GM21825 (cell line): ENCODE measurements at regions not wholly inside any gene's neighbourhood (a gene's known extent, or its start where the extent isn't known, plus 50 kb on each side); places are given as distances from the start of the nearest gene placed in this dataset.

Source experiments
- ATAC-seq: cut with Tn5 transposase; IDR thresholded peaks from one replicate; pipeline ENCODE4 v1.9.1; 2021; ENCODE audit warnings: mild to moderate bottlenecking, moderate library complexity; ENCODE audit not compliant: unreplicated experiment

DNA sequence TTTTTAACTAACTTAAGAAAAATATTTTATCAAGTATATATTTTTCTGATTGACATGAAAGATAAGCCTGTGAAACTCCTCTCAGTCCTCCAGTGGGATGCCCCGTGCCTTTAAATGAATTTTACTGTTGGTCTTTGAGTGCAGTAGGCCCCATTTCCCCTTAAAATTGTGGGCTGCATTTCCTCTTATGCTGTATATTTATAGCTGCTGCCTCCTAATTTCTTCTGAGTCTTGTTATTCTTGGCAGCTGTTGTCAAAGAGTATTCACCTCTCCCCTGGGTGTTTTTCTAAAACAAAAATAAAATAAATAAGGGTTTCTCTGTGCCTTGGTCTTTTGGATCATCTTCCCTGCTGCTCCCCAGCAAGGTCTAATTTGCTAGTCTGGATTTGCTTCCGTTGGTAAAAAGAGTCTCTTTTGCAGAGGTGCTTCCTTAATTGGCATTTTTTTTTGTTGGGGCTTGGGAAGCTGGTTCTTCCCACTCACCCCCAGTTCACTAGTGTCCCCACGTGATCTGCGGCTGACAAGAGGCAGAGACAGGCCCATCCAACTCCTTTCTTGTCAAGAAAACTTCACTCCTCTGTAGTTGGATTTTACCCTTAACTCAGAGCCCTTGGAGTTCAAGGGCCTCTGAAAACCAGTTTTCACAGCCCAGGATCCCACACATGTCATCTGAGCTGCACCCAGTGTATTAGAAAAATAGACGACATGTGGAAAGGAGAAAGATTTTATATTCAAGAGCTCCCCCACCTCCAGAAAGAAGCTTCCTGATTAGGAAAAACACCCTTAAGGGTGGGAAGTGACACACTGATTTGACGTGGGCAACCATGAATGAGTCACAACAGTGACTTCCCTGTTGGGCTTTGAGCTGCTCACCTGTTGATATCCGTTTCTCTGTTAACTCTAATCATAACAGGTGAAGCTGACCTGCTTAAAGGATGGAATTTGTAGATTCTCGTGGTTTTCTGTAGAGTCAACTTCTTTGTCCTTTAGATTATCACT is 431.5 kb downstream of the DCDC2C start:
- ATAC-seq, result no peak

DNA sequence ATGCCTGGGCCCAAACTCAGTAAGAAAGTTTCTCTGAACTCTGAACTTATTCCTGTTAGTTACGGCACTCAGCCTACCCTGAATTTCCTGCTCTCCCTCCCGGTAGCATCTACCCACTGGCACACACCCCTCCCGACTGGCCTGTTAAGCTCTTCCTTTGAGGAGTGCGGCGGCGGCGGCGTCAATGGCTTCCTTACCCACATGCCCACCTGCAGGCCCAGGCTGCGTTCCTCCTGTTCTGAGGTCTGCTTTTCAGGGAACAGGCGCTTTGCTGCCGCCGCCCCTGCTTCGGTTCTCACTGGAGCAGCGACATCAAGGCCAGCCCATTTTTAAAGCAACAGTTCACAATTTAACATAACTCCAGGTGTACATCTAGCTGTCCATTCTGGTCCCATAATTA is 432.4 kb downstream of the DCDC2C start:
- ATAC-seq, result no peak

DNA sequence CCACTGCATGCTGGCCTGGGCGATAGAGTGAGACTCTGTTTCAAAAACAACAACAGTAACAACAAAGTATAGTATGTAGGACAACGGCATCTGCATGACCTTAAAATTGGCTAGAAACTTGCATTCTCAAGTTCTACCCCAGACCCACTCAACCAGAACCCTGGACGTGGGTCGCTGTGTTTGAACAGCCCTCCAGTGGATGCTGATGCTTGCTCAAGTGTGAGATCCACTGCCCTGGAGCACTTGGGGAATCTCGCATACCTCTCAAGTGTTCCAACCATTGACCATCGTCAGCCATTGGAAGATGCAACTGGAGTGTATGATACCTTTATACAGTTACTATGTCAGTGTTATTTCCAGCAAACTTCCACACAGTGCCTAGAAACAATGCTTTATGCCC is 435.9 kb downstream of the DCDC2C start:
- no peak for ATAC-seq

DNA sequence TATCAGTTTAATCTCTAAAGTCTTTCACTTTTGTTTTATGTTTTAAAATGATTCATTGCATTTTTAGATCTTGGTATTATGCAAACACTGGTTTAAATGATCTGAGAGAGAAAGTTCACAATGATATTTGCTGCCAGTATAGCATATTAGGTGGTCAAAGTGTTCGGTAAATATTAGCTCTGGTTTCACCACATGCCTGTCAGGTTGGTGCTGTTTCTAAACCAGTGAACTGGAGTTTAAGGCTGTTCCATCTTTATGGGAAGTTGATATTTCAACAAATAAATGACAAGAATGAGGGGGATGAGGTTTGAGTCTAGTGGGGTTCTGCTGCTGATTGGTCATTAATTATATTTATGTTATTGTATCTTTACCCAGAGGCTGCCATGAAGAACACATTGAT is 436.4 kb downstream of the DCDC2C start:
- ATAC-seq, result no peak

DNA sequence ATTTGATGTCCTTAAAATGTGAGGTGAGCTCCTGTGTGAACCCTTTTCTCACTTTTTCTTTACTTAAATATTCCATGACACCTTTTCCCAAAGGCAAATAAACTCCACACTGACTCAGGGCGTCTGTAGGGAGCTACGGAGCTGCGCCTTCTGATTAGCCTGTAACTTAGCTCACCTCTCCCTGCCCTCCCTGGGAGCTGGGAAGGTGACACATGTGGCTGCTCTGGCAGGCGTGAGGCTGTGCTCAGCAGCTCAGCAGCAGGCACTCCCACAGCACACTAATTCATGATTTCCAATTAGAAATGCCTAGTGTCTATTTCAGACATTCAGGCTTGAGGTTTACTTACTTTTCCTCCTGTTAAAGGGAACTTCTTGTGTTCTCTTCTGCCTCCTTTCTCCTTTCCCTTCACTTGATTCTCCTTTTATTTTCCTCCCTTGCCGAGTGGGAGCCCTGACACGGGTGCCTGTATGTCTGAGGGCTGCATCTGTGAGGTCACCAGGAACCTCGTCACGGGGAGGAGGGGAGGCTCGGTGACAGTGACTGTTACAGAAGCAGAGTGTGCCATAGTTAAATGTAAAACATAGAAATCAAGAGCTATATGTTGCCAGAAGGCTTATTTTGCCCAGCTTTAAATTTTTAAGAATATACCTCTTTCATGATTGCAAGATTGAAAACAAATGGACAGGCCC is 437.1 kb downstream of the DCDC2C start:
- ATAC-seq, result no peak

DNA sequence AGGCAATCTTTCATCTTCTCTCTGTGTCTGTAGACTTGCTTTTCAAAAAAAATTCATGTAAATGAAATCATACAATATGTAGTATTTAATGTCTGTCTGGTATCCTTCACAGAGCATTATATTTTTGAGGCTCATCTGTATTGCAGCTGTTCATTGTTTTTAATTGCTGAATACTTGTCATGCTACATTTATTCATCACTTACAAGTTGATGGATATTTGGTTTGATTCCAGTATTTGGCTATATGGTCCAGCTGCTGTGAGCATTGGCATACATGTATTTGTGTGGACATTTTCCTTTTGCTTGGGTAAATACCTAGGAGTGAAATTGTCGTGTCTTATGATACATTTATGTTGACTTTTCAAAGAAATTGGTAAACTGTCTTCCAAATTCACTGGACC is 441.4 kb downstream of the DCDC2C start:
- no peak for ATAC-seq

DNA sequence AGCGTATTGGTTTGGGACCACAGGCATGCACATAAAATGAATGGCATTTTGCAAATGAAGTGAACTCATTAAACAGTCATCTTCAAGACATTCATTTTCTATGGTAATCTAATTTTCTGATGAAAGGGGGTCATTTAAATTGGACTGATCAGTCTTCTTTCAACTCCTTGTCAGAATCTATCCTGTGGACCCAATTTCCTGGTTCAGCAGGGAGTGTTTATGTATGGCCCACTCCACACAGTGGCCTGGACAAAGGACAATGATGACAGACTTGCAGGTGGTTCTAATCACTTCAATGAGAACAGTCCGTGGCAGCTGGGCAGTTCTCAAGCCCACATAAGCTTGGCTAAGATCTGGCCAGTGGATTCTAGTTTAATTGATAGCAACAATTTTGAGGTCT is 448.1 kb downstream of the DCDC2C start:
- no peak for ATAC-seq

DNA sequence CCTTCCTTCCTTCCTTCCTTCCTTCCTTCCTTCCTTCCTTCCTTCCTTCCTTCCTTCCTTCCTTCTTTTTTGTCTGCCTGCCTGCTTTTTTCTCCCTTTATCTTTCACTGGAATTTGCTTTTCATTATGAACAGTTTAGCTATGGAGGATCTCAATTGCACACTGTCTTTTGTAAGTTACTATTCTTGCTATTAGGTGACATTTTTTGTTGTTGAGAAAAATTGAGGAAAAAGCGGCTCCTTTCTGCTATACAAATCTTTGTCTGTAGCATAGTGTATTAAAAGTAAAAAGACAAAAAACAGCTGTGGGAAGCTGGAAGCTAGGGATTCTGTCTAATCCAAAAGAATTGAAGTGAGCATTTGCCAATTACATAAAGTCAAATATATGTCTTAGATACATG is 448.7 kb downstream of the DCDC2C start:
- no peak for ATAC-seq

DNA sequence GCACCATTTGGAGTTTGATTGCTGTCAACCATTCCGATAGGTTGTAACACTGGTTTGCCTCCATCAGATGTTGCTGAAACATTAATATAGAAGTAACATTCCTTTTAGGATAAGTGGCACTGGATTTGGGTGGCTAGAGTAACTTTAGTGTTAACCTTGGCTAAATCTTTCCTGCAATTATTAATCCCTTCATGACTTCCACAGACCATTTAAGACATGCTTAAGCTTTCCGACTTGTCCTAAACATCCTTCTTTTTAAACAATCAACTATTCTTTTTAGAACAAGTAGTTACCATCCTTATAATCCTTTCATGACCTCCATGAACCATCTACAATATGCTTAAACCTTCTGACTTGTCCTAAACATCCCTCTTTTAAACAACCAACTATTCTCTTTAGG is 465.5 kb downstream of the DCDC2C start:
- ATAC-seq, result no peak

DNA sequence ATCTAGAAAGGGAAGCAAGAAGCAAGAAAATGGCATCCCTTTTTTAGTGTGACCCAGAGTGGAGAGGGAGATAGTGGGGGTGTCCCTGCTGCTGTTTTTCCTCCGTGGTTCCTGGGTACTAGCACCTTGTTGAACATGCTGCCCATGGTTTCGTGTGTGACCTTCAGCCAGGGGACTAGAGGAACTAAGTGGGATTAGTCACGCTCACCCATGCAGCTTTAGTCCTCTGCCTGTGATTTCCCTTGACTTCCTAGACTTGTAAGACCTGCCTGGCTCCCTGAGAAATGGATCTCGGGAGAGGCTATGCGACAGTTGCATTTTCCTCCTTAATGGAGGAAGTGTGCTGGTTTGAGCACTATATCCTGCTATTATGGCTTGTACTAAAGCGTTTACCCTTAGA is 471.4 kb downstream of the DCDC2C start:
- no peak for ATAC-seq

DNA sequence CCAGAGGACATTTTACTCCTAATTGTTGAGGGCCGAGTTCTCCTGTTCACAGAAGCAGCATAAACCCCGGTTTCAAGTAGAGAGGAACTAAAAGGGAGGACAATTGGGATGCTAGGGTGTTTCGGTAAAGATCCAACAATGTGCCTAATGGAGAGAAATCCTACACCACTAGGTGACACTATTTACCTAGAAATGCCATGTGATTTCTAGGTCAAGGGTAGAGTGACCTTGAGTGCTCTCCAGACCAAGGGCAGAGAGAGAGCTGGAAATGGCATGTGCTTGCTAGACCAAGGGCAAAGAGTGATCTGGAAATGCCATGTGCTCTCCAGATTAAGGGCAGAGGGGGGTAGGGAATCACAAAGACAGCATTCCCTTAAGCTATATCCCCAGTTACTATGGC is 472.0 kb downstream of the DCDC2C start:
- no peak for ATAC-seq

DNA sequence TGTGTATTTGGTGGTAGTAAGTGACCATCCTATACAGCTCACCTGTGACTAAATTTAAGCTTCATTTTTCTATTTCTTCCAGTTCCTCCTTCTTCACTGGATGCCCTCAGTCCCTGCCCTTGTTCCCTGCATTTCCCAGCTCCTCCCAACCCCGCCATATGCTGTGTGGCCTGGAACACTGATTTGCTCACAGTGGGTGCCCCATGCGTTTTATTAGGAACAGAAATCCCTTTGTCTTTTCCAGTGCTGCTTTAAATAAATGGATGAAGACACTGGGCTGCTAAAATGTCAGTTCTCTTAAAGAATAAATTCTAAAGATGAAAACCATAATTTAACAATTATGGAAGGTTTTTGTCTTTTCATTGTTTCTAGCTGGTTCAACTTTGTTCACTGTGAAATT is 477.3 kb downstream of the DCDC2C start:
- no peak for ATAC-seq

DNA sequence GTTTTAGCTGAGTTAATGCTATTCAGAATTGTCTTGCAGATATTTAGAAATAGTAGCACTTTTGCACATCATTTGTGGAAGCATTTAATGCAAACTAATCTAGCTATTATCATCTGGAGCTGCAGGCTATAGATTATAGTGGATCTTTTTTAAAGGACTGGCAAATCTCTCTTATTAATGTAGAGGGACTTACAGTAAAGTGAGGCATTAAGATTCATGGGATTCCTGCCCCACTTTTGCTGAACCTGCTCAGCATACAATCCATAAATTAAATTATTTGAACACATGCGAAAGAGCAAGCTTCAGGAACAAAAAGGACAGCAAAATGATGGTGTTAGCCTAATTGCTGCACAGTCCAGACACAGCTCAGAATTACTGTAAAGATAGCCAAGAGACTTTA is 477.7 kb downstream of the DCDC2C start:
- no peak for ATAC-seq

DNA sequence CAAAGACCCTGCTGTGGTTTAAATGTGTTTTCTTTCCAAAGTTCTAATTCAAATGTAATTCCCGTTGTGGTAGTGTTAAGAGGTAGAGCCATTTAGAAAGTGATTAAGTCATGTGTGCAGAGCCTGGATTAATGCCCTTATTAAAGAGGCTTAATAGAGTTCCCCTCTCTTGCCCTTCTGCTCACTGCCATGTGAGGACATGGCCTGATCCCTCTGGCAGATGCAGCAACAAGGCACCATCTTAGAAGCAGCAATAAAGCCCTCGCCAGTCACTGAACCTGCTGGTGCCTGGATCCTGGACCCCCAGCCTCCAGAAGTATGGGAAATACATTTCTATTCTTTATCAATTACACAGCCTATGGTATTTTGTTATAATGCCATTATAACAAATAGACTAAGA is 485.2 kb downstream of the DCDC2C start:
- ATAC-seq, result no peak

DNA sequence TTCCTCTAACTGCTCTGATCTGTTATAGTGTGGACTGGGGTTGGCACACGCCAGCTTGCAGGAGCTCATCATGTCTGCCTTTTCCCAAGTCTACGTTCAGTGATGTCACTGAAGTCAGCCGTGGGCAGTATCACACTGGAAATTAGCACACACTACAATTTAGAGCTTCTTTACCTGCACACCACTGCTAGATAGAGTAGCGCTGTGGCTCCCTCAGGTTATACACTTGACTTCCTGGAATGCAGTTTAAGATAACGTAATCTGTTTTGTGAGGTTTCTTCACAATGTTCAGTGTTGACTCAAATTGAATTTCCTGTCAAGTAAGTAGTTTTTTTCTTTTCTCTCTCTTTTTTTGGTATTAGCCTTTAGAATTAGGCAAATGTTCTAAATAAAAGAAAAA is 487.2 kb downstream of the DCDC2C start:
- ATAC-seq, result no peak

DNA sequence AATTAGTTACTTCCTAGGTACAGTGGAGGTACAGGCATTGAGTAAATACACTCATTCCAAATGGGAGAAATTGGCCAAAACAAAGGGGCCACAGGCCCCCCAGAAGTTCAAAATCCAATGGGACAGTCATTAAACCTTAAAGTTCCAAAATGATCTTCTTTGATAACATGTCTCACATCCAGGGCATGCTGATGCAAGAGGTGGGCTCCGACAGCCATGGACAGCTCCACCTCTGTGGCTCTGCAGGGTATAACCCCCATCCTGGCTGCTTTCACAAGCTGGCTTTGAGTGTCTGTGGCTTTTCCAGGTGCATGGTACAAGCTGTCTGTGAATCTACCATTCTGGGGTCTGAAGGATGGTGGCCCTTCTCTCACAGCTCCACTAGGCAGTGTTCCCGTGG is 488.7 kb downstream of the DCDC2C start:
- no peak for ATAC-seq

DNA sequence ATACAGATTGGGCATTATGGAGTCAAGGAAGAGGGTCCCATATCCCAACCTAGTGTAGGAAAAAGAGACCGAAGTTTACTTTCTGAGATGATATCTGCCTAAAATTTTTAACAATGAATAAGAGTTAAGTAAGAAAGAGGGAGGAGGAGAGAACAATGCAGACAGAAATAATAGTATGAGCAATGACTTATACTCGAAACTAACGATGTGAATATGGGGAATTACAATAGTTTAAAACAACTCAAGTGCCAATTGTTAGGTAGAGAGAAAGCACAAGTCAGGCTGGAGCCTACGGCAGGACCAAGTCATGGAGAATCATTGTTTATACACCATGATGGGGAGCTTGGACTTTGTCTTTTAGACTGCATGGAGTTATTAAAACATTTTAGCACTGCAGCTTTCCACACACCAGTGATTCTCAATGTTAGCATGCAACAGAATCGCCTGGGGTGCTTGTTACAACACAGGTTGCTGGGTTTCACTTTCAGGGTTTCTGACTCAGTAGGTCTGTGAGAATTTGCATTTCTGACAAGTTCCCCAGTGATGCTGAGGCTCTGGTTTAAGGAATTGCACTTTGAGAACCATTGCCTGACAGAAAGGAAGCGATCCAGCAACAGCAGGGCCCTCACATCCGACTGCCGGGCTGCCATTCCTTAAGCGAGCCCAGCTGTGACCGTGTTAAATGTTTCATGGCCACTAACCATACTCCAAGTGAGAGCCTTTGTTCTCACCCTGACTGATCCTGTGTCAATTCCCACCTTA is 511.2 kb downstream of the DCDC2C start:
- no peak for ATAC-seq

DNA sequence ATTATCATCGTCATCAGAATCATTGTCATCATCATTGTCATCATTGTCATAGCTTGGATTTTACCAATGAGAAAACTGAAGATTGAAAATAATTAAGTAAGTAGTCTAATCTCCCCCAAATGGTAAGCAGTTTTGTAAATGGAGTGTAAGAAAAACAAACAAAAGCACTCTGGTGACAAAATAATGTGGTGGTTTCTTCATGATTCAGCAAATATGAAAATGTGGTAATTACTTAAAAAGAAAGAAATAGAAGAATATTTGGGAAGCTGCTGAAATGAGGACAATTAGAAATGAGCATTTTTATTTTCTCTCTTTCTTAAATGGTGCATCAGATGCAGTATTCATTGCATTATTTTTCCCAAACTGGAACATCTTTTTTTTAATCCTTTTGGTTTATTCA is 514.4 kb downstream of the DCDC2C start:
- no peak for ATAC-seq

DNA sequence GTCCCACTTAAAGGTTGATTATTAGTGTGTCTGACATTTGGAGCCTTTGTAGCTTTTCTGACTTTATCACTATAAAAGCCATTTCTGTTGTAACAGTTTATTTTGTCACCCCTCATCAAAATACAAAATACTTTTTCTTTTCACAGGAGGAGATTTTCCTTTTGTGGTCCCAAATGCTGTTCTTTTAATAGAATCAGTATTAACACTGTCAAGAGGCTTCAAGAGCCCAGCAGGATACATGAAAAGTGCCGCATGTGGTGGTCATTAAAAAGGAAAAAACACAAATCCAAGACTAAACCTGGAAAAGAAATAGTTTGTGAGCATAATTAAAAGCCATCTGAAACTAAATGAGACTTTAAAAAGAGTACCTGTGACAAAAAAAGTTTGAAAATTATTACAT is 515.7 kb downstream of the DCDC2C start:
- no peak for ATAC-seq

DNA sequence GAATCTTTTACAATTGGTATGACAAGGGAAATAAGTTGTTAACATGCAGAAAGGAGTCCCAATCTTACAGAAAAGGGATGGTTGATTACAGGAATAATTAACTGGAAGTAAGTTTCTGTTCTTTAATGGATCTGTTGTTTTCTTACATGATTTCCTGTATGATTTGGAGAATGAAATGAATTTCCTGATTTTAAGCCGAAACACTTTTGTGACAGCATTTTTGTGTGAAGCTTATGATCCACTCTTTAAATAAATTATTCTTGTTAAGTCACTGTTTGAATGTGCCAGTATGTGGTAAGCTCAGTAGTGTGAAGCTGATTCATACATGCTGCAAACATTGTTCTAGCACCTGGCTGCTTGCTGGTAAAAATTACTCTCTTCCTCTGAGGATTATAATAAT is 516.2 kb downstream of the DCDC2C start:
- ATAC-seq, result no peak

DNA sequence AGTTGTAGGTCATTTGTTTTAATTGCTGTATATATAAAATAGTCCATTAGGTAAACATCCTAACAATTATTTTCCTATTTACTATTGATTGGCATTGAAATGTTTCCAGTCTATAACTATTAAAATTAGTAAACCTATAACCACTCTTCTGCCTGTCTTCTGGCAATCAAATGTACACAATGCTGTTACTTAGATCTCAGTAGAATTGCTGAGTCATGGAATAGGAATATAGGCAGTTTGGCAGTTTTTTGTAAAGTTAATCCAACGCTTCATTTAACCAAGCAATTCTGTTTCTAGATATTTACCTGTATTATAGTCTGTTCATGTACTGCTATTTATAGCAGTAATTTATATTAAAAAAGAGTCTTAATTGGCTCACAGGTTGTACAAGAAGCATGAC is 518.1 kb downstream of the DCDC2C start:
- no peak for ATAC-seq

DNA sequence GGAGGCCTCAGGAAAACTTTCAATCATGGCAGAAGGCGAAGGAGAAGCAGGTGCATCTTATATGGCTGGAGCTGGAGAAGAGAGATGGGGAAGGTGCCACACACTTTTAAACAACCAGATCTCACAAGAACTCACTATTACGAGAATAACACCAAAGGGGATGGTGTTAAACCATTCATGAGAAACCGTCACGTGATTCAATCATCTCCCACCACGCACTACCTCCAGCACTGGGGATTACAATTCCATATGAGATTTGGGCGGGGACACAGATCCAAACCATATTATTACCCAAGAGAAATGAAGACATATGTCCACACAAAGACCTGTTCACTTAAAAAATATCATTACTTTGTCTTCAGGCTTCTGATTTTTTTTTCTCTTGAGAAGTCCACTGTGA is 518.5 kb downstream of the DCDC2C start:
- no peak for ATAC-seq
